ENCODE measurements at regions not wholly inside any gene's neighbourhood (a gene's known extent, or its start where the extent isn't known, plus 50 kb on each side); places are given as distances from the start of the nearest gene placed in this dataset.

GRCh38 chr13:103325672-103326071, 259.5 kb upstream of the SLC10A2 start:
- in situ Hi-C loops (cut with HindIII; ENCODE audit: low sequenced_read_pairs) = no loop called here

- in situ Hi-C loops (cut with HindIII; ENCODE audit: low sequenced_read_pairs) = no loop called here
Observed at GRCh38 chr13:103324641-103325040, 258.4 kb upstream of the SLC10A2 start.

GRCh38 chr13:103315711-103316110, 249.5 kb upstream of the SLC10A2 start:
- in situ Hi-C loops (cut with HindIII; ENCODE audit: low sequenced_read_pairs) = no loop called here

- in situ Hi-C loops (cut with HindIII; ENCODE audit: low sequenced_read_pairs) = no loop called here
Observed at GRCh38 chr13:103312467-103312866, 246.2 kb upstream of the SLC10A2 start.

- in situ Hi-C loops (cut with HindIII; ENCODE audit: low sequenced_read_pairs) = no loop called here
Observed at GRCh38 chr13:103308667-103309066, 242.4 kb upstream of the SLC10A2 start.

GRCh38 chr13:103306163-103306562, 239.9 kb upstream of the SLC10A2 start:
- in situ Hi-C loops (cut with HindIII; ENCODE audit: low sequenced_read_pairs) = no loop called here

GRCh38 chr13:103303078-103303651, 236.9 kb upstream of the SLC10A2 start:
- in situ Hi-C loops (cut with HindIII; ENCODE audit: low sequenced_read_pairs) = no loop called here

- in situ Hi-C loops (cut with HindIII; ENCODE audit: low sequenced_read_pairs) = no loop called here
Observed at GRCh38 chr13:103302676-103303075, 236.5 kb upstream of the SLC10A2 start.

GRCh38 chr13:103299079-103299478, 232.9 kb upstream of the SLC10A2 start:
- in situ Hi-C loops (cut with HindIII; ENCODE audit: low sequenced_read_pairs) = no loop called here

GRCh38 chr13:103297083-103297482, 230.9 kb upstream of the SLC10A2 start:
- in situ Hi-C loops (cut with HindIII; ENCODE audit: low sequenced_read_pairs) = no loop called here

GRCh38 chr13:103291798-103292572, 225.8 kb upstream of the SLC10A2 start:
- in situ Hi-C loops (cut with HindIII; ENCODE audit: low sequenced_read_pairs) = no loop called here

- in situ Hi-C loops (cut with HindIII; ENCODE audit: low sequenced_read_pairs) = no loop called here
Observed at GRCh38 chr13:103291226-103291625, 225.0 kb upstream of the SLC10A2 start.

GRCh38 chr13:103289681-103290080, 223.5 kb upstream of the SLC10A2 start:
- in situ Hi-C loops (cut with HindIII; ENCODE audit: low sequenced_read_pairs) = no loop called here

- in situ Hi-C loops (cut with HindIII; ENCODE audit: low sequenced_read_pairs) = no loop called here
Observed at GRCh38 chr13:103288114-103288513, 221.9 kb upstream of the SLC10A2 start.

- in situ Hi-C loops (cut with HindIII; ENCODE audit: low sequenced_read_pairs) = no loop called here
Observed at GRCh38 chr13:103287659-103288058, 221.4 kb upstream of the SLC10A2 start.

- in situ Hi-C loops (cut with HindIII; ENCODE audit: low sequenced_read_pairs) = no loop called here
Observed at GRCh38 chr13:103284466-103284865, 218.2 kb upstream of the SLC10A2 start.

- in situ Hi-C loops (cut with HindIII; ENCODE audit: low sequenced_read_pairs) = no loop called here
Observed at GRCh38 chr13:103283451-103283820, 217.2 kb upstream of the SLC10A2 start.

GRCh38 chr13:103282571-103283450, 216.6 kb upstream of the SLC10A2 start:
- in situ Hi-C loops (cut with HindIII; ENCODE audit: low sequenced_read_pairs) = no loop called here

- in situ Hi-C loops (cut with HindIII; ENCODE audit: low sequenced_read_pairs) = no loop called here
Observed at GRCh38 chr13:103277959-103278694, 211.9 kb upstream of the SLC10A2 start.

- in situ Hi-C loops (cut with HindIII; ENCODE audit: low sequenced_read_pairs) = no loop called here
Observed at GRCh38 chr13:103276775-103277498, 210.7 kb upstream of the SLC10A2 start.

All from DLD1 (cell line).